GM23338 (cell line): ENCODE measurements at regions not wholly inside any gene's neighbourhood (a gene's known extent, or its start where the extent isn't known, plus 50 kb on each side); places are given as distances from the start of the nearest gene placed in this dataset.

ENCODE experiments used
- CREB1 ChIP-seq: fragments of 250-450 bp; sonication (Bioruptor Pico); IDR thresholded peaks from 2 replicates; pipeline ENCODE4 v1.5.0; 2020; ENCODE audit warnings: low read depth, mild to moderate bottlenecking, moderate library complexity
- EZH2 ChIP-seq: fragments of 200-600 bp; sonication (generic); IDR thresholded peaks from one replicate; pipeline ENCODE4 v1.8.0; 2017; ENCODE audit warnings: antibody characterized with exemption, mild to moderate bottlenecking, low read depth; ENCODE audit not compliant: unreplicated experiment
- TF ChIP-seq, protein P1 (sequence below): IDR thresholded peaks from one replicate; pipeline ENCODE4 v1.6.1; 2018; ENCODE audit warnings: antibody characterized with exemption; ENCODE audit not compliant: unreplicated experiment
- TF ChIP-seq, protein P2 (sequence below), 2 experiments: fragments of 200-600 bp in 1 of 2; sonication (generic) in 1 of 2; conservative IDR thresholded peaks; 2 replicates each; pipeline versions ENCODE4 v1.5.1 to v1.6.1; 2016 to 2017; ENCODE audit warnings: antibody characterized with exemption in 2 of 2, low read depth in 2 of 2, mild to moderate bottlenecking in 2 of 2, moderate library complexity in 1 of 2

DNA sequence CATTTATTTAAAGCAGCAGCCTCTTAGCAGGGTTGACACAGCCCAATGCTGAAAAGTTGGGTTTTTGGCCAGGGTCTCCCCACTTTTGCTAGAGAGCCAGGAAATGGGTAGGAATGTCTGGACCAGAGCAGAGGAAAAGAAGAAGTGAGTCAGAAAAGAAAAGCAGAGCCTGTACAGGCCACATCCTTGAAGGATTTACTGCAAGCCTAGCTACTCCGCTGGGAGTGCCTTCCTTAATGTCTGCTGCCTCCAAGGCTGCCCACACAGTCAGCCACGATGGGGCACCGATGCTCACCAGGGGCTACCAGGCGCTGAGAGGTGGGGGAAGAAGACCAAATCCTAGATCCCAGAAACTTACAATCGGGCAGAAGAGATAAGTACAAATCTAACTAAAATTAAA lies 139.2 kb downstream of the C12orf75 start:
- TF ChIP-seq, protein P1, sequence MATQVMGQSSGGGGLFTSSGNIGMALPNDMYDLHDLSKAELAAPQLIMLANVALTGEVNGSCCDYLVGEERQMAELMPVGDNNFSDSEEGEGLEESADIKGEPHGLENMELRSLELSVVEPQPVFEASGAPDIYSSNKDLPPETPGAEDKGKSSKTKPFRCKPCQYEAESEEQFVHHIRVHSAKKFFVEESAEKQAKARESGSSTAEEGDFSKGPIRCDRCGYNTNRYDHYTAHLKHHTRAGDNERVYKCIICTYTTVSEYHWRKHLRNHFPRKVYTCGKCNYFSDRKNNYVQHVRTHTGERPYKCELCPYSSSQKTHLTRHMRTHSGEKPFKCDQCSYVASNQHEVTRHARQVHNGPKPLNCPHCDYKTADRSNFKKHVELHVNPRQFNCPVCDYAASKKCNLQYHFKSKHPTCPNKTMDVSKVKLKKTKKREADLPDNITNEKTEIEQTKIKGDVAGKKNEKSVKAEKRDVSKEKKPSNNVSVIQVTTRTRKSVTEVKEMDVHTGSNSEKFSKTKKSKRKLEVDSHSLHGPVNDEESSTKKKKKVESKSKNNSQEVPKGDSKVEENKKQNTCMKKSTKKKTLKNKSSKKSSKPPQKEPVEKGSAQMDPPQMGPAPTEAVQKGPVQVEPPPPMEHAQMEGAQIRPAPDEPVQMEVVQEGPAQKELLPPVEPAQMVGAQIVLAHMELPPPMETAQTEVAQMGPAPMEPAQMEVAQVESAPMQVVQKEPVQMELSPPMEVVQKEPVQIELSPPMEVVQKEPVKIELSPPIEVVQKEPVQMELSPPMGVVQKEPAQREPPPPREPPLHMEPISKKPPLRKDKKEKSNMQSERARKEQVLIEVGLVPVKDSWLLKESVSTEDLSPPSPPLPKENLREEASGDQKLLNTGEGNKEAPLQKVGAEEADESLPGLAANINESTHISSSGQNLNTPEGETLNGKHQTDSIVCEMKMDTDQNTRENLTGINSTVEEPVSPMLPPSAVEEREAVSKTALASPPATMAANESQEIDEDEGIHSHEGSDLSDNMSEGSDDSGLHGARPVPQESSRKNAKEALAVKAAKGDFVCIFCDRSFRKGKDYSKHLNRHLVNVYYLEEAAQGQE: no peak
- TF ChIP-seq EZH2 (no peak), CREB1 (no peak)
- TF ChIP-seq, protein P2, sequence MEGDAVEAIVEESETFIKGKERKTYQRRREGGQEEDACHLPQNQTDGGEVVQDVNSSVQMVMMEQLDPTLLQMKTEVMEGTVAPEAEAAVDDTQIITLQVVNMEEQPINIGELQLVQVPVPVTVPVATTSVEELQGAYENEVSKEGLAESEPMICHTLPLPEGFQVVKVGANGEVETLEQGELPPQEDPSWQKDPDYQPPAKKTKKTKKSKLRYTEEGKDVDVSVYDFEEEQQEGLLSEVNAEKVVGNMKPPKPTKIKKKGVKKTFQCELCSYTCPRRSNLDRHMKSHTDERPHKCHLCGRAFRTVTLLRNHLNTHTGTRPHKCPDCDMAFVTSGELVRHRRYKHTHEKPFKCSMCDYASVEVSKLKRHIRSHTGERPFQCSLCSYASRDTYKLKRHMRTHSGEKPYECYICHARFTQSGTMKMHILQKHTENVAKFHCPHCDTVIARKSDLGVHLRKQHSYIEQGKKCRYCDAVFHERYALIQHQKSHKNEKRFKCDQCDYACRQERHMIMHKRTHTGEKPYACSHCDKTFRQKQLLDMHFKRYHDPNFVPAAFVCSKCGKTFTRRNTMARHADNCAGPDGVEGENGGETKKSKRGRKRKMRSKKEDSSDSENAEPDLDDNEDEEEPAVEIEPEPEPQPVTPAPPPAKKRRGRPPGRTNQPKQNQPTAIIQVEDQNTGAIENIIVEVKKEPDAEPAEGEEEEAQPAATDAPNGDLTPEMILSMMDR (conservative IDR thresholded peaks at IDR 0.05; ENCODE audit: low read depth in 2 of 2): no peak
